ENCODE measurements at regions not wholly inside any gene's neighbourhood (a gene's known extent, or its start where the extent isn't known, plus 50 kb on each side); places are given as distances from the start of the nearest gene placed in this dataset.

DNA sequence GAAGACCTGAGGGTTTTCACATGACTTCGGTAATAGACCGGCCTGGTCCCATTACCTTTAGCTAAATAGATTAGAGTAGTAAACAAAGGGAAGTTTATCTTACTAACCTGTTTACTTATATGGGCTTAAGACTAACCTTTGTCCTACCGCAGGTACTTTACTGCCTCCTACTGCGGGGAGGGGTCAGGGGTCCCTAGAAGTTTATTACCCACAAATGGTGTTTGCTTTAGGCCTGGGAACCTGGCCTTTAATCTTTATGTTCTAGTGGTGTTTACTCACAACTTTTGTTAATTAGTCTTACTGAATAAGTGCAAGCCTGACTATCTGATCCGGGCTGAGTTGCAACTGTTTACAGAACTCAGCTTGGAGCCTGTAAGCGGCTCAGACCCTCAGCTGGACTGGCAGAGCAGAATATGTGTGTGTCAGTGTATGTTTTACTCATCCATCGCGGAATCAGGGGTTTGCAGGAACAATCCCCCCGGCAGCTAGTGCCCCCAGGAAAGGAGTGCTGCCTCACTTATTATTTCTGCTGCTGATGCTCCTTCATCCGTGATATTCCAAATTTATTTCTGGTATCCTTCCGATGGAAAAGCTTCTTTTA, 578.9 kb upstream of the SEMA3D start:
- Histone ChIP-seq H3K27me3 (ENCODE audit: insufficient read depth, poor library complexity, severe bottlenecking) (no peaks in the 10 kb centered on the region), H3K27ac (replicated peaks) (no peak overlapping the region), H3K4me3 (replicated peaks; ENCODE audit: insufficient read depth, low read length) (no peak overlapping the region)
- TF ChIP-seq POLR2AphosphoS5 (IDR thresholded peaks at IDR 0.05; ENCODE audit: low read depth) = no peak
- no peak for TF ChIP-seq SPI1 (IDR thresholded peaks at IDR 0.05; ENCODE audit: borderline replicate concordance, low read depth)
- TF ChIP-seq, protein P1, sequence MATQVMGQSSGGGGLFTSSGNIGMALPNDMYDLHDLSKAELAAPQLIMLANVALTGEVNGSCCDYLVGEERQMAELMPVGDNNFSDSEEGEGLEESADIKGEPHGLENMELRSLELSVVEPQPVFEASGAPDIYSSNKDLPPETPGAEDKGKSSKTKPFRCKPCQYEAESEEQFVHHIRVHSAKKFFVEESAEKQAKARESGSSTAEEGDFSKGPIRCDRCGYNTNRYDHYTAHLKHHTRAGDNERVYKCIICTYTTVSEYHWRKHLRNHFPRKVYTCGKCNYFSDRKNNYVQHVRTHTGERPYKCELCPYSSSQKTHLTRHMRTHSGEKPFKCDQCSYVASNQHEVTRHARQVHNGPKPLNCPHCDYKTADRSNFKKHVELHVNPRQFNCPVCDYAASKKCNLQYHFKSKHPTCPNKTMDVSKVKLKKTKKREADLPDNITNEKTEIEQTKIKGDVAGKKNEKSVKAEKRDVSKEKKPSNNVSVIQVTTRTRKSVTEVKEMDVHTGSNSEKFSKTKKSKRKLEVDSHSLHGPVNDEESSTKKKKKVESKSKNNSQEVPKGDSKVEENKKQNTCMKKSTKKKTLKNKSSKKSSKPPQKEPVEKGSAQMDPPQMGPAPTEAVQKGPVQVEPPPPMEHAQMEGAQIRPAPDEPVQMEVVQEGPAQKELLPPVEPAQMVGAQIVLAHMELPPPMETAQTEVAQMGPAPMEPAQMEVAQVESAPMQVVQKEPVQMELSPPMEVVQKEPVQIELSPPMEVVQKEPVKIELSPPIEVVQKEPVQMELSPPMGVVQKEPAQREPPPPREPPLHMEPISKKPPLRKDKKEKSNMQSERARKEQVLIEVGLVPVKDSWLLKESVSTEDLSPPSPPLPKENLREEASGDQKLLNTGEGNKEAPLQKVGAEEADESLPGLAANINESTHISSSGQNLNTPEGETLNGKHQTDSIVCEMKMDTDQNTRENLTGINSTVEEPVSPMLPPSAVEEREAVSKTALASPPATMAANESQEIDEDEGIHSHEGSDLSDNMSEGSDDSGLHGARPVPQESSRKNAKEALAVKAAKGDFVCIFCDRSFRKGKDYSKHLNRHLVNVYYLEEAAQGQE (IDR thresholded peaks at IDR 0.05; ENCODE audit: insufficient replicate concordance, low read depth) = no peak
- no peak for TF ChIP-seq GABPA (IDR thresholded peaks at IDR 0.05; ENCODE audit: low read depth)
- TF ChIP-seq, protein P2, sequence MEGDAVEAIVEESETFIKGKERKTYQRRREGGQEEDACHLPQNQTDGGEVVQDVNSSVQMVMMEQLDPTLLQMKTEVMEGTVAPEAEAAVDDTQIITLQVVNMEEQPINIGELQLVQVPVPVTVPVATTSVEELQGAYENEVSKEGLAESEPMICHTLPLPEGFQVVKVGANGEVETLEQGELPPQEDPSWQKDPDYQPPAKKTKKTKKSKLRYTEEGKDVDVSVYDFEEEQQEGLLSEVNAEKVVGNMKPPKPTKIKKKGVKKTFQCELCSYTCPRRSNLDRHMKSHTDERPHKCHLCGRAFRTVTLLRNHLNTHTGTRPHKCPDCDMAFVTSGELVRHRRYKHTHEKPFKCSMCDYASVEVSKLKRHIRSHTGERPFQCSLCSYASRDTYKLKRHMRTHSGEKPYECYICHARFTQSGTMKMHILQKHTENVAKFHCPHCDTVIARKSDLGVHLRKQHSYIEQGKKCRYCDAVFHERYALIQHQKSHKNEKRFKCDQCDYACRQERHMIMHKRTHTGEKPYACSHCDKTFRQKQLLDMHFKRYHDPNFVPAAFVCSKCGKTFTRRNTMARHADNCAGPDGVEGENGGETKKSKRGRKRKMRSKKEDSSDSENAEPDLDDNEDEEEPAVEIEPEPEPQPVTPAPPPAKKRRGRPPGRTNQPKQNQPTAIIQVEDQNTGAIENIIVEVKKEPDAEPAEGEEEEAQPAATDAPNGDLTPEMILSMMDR (IDR thresholded peaks at IDR 0.05; ENCODE audit: insufficient read depth, low read length) = no peak
- DNase-seq (ENCODE audit: low read depth in 1 of 2, low spot score in 1 of 2) = no peak

DNA sequence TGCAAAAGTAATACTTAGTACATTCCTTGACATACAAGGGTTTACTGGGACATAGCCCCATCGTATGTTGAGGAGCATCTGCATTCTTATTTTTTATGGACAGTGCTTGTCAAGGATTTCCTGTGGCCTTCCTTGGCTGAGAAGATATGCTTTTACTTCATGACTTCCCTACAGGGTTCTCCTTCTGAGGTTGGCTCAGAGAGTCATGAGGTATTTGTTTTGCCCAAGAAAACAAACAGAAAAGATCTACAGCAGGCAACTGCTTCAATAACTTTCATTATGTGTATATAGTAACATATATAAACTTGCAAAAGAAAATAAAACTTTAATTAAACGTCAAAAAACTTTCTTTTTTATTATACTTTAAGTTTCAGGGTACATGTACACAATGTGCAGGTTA, 577.2 kb upstream of the SEMA3D start:
- Histone ChIP-seq H3K27ac (replicated peaks) (no peak overlapping the region), H3K27me3 (ENCODE audit: insufficient read depth, poor library complexity, severe bottlenecking) (no peaks in the 10 kb centered on the region), H3K4me3 (replicated peaks; ENCODE audit: insufficient read depth, low read length) (no peak overlapping the region)
- no peak for TF ChIP-seq POLR2AphosphoS5 (IDR thresholded peaks at IDR 0.05; ENCODE audit: low read depth)
- no peak for TF ChIP-seq SPI1 (IDR thresholded peaks at IDR 0.05; ENCODE audit: borderline replicate concordance, low read depth)
- TF ChIP-seq, protein P1 (IDR thresholded peaks at IDR 0.05; ENCODE audit: insufficient replicate concordance, low read depth) = no peak
- TF ChIP-seq, protein P2 (IDR thresholded peaks at IDR 0.05; ENCODE audit: insufficient read depth, low read length) = no peak
- TF ChIP-seq GABPA (IDR thresholded peaks at IDR 0.05; ENCODE audit: low read depth) = no peak
- no peak for DNase-seq (ENCODE audit: low read depth in 1 of 2, low spot score in 1 of 2)

DNA sequence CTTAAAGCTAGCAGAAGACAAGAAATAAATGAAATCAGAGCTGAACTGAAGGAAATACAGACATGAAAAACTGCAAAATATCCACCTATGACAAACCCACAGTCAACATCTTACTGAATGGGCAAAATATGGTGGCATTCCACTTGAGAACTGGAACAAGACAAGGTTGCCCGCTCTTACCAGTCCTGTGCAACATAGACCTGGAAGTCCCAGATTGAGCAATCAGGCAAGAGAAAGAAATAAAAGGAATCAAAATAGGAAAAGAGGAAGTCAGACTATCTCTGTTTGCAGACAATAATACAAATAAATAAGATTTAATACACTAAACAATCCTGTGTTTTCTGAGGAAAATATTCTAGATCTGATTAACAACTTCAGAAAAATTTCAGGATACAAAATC, 570.5 kb upstream of the SEMA3D start:
- TF ChIP-seq, protein P2 (IDR thresholded peaks at IDR 0.05; ENCODE audit: insufficient read depth, low read length) = no peak
- peak; percentile 31; the same call in 1 of the 2 replicates for TF ChIP-seq SPI1 (IDR thresholded peaks at IDR 0.05; ENCODE audit: borderline replicate concordance, low read depth)
- DNase-seq (ENCODE audit: low read depth in 1 of 2, low spot score in 1 of 2) = no peak
- Histone ChIP-seq H3K27me3 (ENCODE audit: insufficient read depth, poor library complexity, severe bottlenecking) (no peaks in the 10 kb centered on the region), H3K27ac (replicated peaks) (no peak overlapping the region), H3K4me3 (replicated peaks; ENCODE audit: insufficient read depth, low read length) (no peak overlapping the region)

DNA sequence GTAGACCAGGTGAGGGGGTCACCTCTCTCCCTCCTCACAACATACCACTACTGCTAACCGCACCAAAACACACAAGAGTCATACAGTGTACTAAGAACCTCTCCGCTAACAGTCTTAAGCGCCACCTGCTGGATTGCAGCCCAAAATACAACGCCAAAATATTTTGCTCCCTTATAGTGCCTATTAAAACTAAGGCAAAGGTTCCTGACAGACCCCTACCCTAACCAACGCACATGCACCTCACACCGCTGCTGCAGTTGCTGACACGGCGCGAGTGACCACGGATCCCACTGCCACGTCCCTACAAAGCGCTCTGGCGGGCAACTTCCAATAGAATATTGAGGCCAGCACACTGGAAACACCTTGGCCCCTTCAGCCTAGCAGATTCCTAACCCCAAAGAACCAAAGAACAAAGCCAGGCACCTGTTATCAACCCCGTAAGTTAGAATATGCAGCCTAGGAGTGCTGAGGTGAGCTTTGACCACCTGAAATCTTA, 563.6 kb upstream of the SEMA3D start:
- Histone ChIP-seq H3K27ac (replicated peaks) (no peak overlapping the region), H3K27me3 (ENCODE audit: insufficient read depth, poor library complexity, severe bottlenecking) (no peaks in the 10 kb centered on the region), H3K4me3 (replicated peaks; ENCODE audit: insufficient read depth, low read length) (no peak overlapping the region)
- DNase-seq (ENCODE audit: low read depth in 1 of 2, low spot score in 1 of 2) = peak; percentile 12 to 53
- TF ChIP-seq, protein P2 (IDR thresholded peaks at IDR 0.05; ENCODE audit: insufficient read depth, low read length) = peak; percentile 65
- TF ChIP-seq, protein P1 (IDR thresholded peaks at IDR 0.05; ENCODE audit: insufficient replicate concordance, low read depth) = no peak

Measured in HL-60 (cell line).